ENCODE measurements at regions not wholly inside any gene's neighbourhood (a gene's known extent, or its start where the extent isn't known, plus 50 kb on each side); places are given as distances from the start of the nearest gene placed in this dataset.
"Not testable (repeated sequence)": the region's sequence is repeated elsewhere in the genome, so short reads cannot be mapped to it uniquely, and the experiment has no call there.

GRCh38 chr2:94737145-94737544, 134.1 kb upstream of the TEKT4 start:
- TF ChIP-seq CTCF, POLR2A, EP300 (IDR thresholded peaks at IDR 0.05): not testable (repeated sequence)

All from tibial nerve (tissue), 4 donors.